ENCODE measurements at regions not wholly inside any gene's neighbourhood (a gene's known extent, or its start where the extent isn't known, plus 50 kb on each side); places are given as distances from the start of the nearest gene placed in this dataset.

GRCh38 chr1:177701654-177702353 is 268.1 kb downstream of the SEC16B start:
- Histone ChIP-seq H3K36me3 (ENCODE audit: control insufficient read depth in 4 of 4, insufficient read depth in 4 of 4, low read length in 4 of 4) (no peaks in the 10 kb centered on the region), H3K9me3 (ENCODE audit: control insufficient read depth in 4 of 4, insufficient read depth in 3 of 4, low read length in 3 of 4) (no peaks in the 10 kb centered on the region), H3K27ac (ENCODE audit: low read depth in 1 of 2, low read length in 1 of 2) (no peak overlapping the region), H3K27me3 (ENCODE audit: control insufficient read depth in 3 of 3, insufficient read depth in 3 of 3, low read length in 2 of 3) (no peaks in the 10 kb centered on the region), H3K9ac (ENCODE audit: insufficient read depth in 1 of 2, low read length in 2 of 2) (no peak overlapping the region), H3K4me3 (no peak overlapping the region), H3K4me1 (ENCODE audit: control insufficient read depth in 5 of 5, insufficient read depth in 5 of 5, low read length in 5 of 5) (no peaks in the 10 kb centered on the region)
- TF ChIP-seq CTCF (IDR thresholded peaks at IDR 0.05; ENCODE audit: control extremely low read depth, extremely low read depth) = no peak
- WGBS, 2 donors = 78% methylated on average over 3 of the region's 3 CpGs
- DNase-seq (no peak), ATAC-seq (ENCODE audit: insufficient read depth, low FRiP score) (no peak)

GRCh38 chr1:177700856-177701255 is 269.0 kb downstream of the SEC16B start:
- H3K4me3 ChIP-seq = no peak overlapping the region
- no peak for TF ChIP-seq CTCF (IDR thresholded peaks at IDR 0.05; ENCODE audit: control extremely low read depth, extremely low read depth)
- ATAC-seq (ENCODE audit: insufficient read depth, low FRiP score) = no peak
- 86 to 89% methylated on average over 5 of the region's 5 CpGs for WGBS, 2 donors
- no peak for DNase-seq
- no peaks in the 10 kb centered on the region for H3K27me3 ChIP-seq (ENCODE audit: control insufficient read depth in 3 of 3, insufficient read depth in 3 of 3, low read length in 2 of 3)
- no peak overlapping the region for H3K9ac ChIP-seq (ENCODE audit: insufficient read depth in 1 of 2, low read length in 2 of 2)
- no peaks in the 10 kb centered on the region for H3K4me1 ChIP-seq (ENCODE audit: control insufficient read depth in 5 of 5, insufficient read depth in 5 of 5, low read length in 5 of 5)
- no peaks in the 10 kb centered on the region for H3K9me3 ChIP-seq (ENCODE audit: control insufficient read depth in 4 of 4, insufficient read depth in 3 of 4, low read length in 3 of 4)
- H3K36me3 ChIP-seq (ENCODE audit: control insufficient read depth in 4 of 4, insufficient read depth in 4 of 4, low read length in 4 of 4) = no peaks in the 10 kb centered on the region
- no peak overlapping the region for H3K27ac ChIP-seq (ENCODE audit: low read depth in 1 of 2, low read length in 1 of 2)

GRCh38 chr1:177690996-177691395 is 278.9 kb downstream of the SEC16B start:
- H3K27me3 ChIP-seq (ENCODE audit: control insufficient read depth in 3 of 3, insufficient read depth in 3 of 3, low read length in 2 of 3) = no peaks in the 10 kb centered on the region
- no peak overlapping the region for H3K9ac ChIP-seq (ENCODE audit: insufficient read depth in 1 of 2, low read length in 2 of 2)
- no peak overlapping the region for H3K4me3 ChIP-seq
- H3K9me3 ChIP-seq (ENCODE audit: control insufficient read depth in 4 of 4, insufficient read depth in 3 of 4, low read length in 3 of 4) = peaks cover 0 to 6% (median 2%) of the 10 kb centered on the region in 4 donors
- no peaks in the 10 kb centered on the region for H3K36me3 ChIP-seq (ENCODE audit: control insufficient read depth in 4 of 4, insufficient read depth in 4 of 4, low read length in 4 of 4)
- no peak for TF ChIP-seq CTCF (IDR thresholded peaks at IDR 0.05; ENCODE audit: control extremely low read depth, extremely low read depth)
- no peaks in the 10 kb centered on the region for H3K4me1 ChIP-seq (ENCODE audit: control insufficient read depth in 5 of 5, insufficient read depth in 5 of 5, low read length in 5 of 5)
- no peak overlapping the region for H3K27ac ChIP-seq (ENCODE audit: low read depth in 1 of 2, low read length in 1 of 2)
- no peak for DNase-seq
- no peak for ATAC-seq (ENCODE audit: insufficient read depth, low FRiP score)

- H3K36me3 ChIP-seq (ENCODE audit: control insufficient read depth in 4 of 4, insufficient read depth in 4 of 4, low read length in 4 of 4) = no peaks in the 10 kb centered on the region
- H3K4me1 ChIP-seq (ENCODE audit: control insufficient read depth in 5 of 5, insufficient read depth in 5 of 5, low read length in 5 of 5) = no peaks in the 10 kb centered on the region
- no peak overlapping the region for H3K9ac ChIP-seq (ENCODE audit: insufficient read depth in 1 of 2, low read length in 2 of 2)
- 55 to 62% methylated on average over 3 of the region's 3 CpGs for WGBS, 2 donors
- H3K4me3 ChIP-seq = no peak overlapping the region
- TF ChIP-seq CTCF (IDR thresholded peaks at IDR 0.05; ENCODE audit: control extremely low read depth, extremely low read depth) = no peak
- H3K9me3 ChIP-seq (ENCODE audit: control insufficient read depth in 4 of 4, insufficient read depth in 3 of 4, low read length in 3 of 4) = peaks cover 0 to 4% (median 2%) of the 10 kb centered on the region in 4 donors
- H3K27me3 ChIP-seq (ENCODE audit: control insufficient read depth in 3 of 3, insufficient read depth in 3 of 3, low read length in 2 of 3) = no peaks in the 10 kb centered on the region
- H3K27ac ChIP-seq (ENCODE audit: low read depth in 1 of 2, low read length in 1 of 2) = no peak overlapping the region
- DNase-seq (no peak), ATAC-seq (ENCODE audit: insufficient read depth, low FRiP score) (no peak)
Measured at GRCh38 chr1:177687544-177687943, 282.3 kb downstream of the SEC16B start.

Measured in lung (tissue), 11 donors.